Activated effector memory CD4-positive, alpha-beta T cell treated with anti-CD3 and anti-CD28 coated beads, Interleukin-2, amount 50 U/mL, for 16 hours (primary cell): ENCODE measurements at regions not wholly inside any gene's neighbourhood (a gene's known extent, or its start where the extent isn't known, plus 50 kb on each side); places are given as distances from the start of the nearest gene placed in this dataset.

ENCODE experiments used
- DNase-seq: peaks from one replicate; pipeline ENCODE4 v3.0.0-alpha.2; 2020

DNA sequence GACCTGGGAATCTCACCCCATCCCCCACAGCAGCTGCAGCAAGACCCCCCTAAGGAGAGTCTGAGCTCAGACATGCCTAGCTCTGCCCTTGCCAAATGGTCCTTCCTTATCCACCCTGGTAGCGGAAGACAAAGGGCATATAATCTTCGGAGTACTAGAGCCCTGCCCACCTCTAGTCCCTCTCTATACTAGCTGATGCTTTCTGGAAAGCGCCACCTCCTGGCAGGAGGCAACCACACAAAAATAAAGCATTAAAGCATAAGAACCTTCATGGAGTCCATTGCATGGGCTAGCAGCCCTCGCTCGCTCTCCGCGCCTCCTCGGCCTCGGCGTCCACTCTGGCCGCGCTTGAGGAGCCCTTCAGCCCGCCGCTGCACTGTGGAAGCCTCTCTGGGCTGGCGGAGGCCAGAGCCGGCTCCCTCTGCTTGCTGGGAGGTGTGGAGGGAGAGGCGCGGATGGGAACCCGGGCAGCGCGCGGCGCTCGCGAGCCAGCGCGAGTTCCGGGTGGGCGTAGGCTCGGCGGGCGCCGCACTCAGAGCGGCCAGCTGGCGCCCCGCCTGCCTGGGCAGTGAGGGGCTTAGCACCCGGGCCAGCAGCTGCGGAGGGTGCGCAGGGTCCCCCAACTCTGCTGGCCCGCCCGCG lies 941.2 kb downstream of the SUCLG1 start:
- DNase-seq: no peak

DNA sequence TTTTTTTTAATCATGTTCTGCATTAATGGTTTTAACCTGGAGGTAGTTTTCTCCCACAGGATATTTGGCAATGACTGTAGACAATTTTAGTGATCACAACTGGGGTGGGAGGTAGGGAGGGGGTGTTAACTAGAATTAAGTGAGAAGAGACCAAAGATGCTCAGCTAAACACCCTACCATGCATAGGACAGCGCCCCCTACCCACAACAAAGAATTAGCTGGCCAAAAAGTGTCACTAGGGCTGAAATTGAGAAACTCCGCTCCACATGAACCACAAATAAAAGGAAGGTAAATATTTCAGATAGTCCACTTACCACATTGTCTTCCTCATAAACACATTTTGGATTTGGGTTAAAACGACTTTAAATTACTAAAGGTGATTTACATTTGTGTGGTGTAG lies 942.6 kb downstream of the SUCLG1 start:
- no peak for DNase-seq

DNA sequence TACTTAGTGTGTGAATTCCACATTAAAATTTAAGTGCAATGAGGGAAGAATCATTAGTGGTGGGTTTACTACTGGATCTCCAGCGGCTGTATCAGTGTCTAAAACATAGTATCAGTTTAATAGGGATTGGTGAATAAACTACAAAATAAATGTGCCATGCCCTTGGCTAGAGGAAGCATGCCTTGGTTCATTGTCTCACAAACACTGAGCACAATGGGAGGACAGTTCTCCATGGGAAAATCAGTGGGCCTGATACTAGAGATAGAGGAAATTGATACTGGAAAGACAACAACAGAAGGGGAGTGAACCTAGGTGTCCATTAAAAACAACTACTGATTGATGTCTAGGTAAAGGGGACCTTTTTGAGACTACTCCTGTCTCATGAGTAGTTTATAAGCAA lies 971.6 kb downstream of the SUCLG1 start:
- no peak for DNase-seq

DNA sequence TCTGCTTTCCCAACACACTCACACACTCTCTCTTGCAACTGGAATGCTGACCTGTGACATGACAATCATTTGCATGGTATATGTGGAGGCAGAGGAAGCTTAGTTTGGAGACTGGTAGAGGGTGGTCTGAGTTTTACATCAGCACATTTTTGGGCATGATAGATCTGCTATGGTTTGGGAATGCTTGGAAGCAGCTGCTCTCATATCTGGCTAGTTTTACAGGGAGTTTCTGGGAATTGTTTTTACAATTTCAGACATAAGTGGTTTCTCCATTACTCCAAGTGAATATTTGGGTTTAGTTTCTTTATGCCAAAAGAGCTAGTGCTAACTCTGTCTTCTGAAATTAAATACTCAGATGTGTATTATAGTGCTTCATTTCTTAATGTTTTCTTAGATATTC lies 977.6 kb downstream of the SUCLG1 start:
- DNase-seq: no peak

DNA sequence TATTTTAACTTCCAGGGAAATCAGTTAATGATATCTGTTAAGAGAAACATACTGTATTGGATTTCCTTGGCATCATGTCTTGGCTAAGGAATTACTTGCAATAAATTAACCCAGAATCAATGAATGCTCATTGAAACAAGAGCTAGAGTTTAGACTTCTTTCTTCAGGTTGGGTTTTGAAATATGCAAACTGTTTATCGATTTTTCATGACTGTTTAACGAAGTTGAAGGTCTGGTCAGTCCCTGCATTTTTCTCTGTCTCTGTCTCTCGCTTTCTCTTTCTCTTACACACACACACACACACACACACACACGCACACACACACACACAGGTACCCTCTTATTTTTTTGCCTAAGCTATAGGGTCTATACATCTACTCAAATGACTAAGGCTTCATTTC lies 981.0 kb downstream of the SUCLG1 start:
- no peak for DNase-seq

DNA sequence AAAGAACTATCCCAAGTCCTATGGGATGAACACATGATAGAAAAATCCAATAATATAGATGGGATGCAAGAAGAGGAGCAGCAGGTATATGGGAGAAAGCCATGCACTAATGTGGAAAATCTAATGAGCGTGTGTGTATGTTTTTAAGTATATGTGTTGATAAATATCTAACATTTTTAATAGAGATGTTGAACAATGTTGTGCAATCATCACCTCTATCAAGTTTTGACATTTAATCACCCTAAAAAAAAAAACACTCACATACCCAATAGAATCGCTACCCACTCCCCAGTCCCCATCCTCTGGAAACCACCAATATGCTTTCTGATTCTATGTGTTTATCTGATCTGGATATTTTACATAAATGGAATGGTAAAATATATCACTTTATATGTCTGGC lies 983.7 kb downstream of the SUCLG1 start:
- no peak for DNase-seq

DNA sequence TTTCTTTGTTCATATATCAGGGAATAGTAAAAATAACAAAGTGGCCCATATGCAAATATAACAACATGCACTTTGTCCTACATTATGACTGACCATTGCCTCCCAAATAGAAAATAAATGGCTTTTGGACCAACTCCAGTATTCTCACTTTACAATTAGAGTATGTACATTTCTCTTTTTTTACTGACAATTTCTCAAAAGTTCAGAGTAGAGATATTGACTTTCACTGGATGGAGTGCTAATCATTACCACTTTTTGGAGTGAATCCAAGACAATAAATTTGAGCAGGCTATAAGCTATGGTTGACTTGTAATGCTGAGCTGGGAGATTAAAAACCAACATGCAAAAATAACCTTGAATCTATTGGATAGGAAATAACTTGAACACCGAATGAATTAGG lies 987.4 kb downstream of the SUCLG1 start:
- DNase-seq: no peak

DNA sequence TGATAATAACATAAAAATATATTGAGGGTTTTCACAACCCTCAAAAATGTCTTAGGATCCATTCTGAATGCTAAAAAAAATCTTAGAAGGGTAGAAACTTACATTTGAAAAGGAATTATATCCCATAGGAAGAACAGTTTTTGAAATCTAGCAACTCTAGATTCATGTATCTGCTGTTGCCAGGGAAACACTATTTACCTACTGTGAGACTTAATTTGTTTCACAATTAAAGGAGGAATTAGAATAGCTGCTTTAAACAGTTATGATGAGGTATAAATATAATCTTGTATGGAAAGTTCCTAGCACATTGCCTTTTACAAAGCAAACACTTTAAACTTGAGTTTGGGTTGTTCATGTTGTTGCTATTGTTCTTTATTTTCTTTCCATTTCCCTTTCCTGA lies 988.2 kb downstream of the SUCLG1 start:
- DNase-seq: no peak

DNA sequence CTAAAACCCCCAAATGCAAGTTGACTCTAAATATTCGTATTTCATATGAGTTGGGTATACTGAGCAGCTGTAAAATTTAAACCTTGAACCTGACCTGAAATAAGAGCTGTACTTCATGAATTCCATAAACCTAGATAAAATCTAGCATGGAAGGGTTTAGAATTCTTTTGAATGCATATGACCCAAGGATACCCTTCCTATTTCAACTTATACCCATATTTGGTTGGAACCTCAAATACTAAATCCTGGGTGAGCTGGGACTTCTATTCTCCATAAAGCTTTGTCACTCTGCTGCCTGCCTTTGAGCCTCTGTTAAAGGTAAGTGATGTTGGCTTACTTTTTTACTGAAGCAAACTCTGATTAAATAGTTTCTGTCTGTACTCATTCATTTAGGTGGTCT lies 994.6 kb downstream of the SUCLG1 start:
- DNase-seq: no peak

DNA sequence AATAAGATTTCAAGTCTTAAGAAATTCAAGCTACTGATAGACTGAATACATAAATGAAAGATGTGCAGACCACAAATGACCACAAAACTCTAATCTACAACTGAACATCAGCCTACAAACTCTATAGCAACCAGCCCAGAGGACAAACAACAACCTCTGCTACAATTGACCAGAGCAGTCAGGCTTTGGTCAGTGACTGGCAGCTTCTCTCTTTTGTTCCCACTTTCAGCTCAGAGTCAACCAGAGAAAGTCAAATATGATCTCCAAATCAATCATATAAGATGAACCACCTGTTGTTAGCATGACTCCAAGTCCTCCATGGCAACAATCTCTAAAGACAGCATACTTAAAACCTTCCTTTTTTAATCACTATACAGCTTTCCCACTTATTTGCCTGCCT lies 996.2 kb downstream of the SUCLG1 start:
- no peak for DNase-seq

DNA sequence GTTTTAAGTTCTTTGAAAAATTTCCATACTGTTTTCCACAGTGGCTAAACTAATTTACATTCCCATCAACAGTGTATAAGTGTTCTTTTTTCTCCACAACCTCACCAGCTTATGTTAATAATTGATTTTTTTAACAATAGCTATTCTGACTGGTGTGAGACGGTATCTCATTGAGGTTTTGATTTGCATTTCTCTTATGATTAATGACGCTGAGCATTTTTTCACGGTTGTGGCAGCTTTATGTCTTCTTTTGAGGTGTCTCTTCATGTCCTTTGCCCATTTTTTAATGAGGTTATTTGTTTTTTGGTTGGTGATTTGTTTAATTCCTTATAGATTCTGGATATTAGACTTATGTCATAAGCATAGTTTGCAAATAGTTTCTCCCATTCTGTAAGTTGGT lies 997.9 kb downstream of the SUCLG1 start:
- no peak for DNase-seq

DNA sequence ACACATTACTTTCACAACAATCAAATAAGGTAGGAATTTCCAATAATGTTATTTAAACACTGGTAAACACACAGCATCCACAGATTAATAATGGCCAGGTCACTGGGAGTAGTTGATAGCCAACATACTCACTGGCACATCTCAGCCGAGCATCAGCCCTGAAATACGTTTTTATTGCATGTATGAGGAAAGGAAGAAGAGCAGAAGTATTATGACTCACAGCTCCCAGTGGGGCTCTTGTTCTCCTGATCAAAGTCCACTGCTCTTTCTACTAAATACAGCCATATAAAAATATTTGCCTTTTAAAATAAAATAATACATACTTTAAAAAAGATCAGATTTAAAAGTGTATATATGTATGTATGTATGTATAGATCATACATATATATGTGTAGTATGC lies 999.6 kb downstream of the SUCLG1 start:
- DNase-seq: no peak

DNA sequence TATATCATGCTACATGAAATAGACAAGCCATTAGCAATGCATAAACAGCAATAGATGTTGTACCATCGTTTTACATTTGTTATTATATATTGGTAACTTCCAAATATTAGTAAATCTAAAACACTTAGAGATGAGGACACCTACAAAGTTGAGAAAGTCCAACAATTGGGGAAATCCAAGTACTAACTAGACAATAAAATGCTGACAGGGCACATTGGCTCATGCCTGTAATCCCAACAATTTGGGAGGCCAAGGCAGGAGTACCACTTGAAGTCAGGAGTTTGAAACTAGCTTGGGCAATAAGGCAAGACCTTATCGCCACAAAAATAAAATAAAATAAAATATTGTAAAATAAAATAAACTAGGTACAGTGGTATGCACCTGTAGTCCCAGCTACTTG lies 1023.1 kb downstream of the SUCLG1 start:
- DNase-seq: no peak

DNA sequence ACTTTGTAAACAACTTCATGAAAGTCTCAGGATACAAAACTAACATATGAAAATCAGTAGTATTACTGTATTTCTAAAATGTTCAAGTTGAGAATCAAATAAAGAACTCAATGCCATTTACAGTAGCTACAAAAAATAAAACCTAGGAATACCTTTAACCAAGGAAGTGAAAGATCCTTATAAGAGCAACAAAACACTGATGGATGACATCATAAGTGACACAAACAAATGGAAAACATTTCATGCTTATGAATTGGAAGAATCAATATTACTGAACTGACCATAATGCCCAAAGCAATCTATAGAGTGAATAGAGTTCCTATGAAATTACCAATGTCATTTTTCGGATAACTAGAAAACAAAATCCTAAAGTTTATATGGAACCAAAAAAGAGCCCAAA lies 1038.1 kb downstream of the SUCLG1 start:
- no peak for DNase-seq

DNA sequence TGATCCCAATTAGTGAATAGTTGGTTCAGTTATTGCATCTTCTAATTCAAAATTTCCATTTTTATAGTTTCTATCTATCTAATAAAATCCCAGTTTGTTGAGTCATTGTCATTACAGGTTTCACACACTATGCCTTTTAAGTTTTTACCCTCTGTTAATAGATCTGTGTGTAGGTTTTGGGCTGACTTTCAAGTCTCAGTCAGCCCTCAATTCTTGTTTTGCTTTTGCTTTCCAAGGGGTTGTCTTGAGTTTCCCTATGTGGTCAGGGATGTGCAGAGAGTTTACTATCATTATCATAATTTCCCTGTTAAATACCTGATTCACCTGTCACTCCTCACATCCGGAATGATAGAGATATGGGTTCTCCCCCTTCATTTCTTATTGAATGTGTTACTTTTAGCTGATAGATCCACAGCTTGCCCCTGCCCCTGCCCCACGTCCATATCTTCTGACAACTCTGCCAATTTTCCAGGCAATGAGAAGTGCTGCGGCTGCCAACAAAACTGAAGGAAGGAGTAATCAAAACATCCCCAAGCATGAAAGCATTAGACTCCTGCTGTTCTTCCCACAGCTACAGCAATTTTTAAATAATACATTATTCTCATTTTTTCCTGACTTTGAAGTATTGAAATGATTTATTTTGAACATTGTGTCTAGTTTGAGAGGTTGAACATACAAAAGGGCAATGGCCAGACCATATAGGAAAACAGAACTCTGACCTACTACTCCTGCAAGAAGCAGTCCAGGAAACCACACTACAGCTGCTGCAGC lies 1064.8 kb downstream of the SUCLG1 start:
- DNase-seq: no peak

DNA sequence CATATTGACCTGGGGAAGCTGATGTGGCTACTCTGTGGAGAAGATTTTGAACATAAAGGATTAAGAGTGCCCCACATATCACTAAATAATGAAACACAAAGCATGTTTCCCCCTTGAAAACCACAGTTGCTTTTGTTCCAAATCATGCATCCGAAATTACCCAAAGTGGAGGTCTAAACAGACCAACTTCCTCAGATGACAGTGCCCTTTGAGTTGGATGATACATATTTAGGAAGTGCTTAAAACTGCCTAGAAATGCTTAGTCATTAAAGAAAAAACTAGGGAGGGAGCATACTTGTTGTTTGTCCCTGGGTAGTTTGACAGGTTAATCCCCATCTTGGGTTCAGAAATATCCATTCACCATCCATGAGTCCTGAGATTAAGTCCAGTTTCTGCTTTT lies 1070.3 kb downstream of the SUCLG1 start:
- no peak for DNase-seq

DNA sequence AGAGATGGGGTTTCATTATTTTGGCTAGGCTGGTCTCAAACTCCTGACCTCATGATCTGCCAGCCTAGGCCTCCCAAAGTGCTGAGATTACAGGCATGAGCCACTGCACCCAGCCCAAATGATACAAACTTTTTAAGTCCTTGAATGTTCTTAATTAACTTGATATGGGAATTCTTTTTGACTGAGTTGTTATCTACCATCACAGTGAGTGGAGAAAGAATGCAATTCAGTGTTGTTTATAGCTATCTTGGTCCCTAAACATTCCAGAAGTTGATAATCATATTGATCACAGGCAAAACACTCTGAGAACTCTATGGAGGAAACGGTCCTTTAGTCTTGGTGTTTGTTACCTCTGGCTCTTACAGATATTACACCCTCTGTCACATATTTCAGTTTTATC lies 1072.5 kb downstream of the SUCLG1 start:
- DNase-seq: no peak

DNA sequence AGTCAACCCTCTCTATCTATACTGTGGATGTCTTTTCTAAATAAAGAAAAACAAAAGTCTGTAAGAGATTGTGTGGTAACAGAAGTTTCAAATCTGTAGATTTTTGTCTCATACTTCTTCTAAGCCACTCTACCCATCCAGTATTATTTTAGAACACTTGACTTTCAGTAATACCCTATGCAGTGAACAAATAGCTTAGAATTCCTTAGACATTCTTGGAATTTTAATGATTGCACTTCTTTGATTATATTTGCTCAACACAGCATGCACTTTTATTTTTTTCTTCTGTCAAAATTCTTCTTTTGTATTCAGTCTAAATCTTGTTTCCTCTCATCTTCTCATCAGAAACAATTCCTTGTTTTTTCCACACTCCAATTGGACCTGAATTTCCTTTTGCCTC lies 1080.2 kb downstream of the SUCLG1 start:
- no peak for DNase-seq

DNA sequence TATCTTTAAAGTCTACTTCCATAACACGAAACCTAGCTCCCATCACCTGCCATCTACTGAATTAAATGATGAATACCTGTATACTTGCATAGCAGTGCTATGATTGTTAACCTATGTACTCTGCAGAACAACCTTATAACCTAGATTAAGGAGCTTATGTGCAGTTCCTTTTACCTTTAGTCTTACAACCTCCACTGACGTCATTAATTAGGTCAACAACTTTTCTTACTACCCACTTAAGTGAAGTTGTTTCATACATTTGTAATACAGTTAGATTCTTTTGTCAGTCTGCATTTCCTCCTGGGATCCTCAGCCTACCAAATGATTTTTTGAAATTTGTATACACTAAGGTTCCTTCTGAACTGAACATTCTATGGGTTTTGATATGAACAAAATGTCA lies 1082.3 kb downstream of the SUCLG1 start:
- no peak for DNase-seq

DNA sequence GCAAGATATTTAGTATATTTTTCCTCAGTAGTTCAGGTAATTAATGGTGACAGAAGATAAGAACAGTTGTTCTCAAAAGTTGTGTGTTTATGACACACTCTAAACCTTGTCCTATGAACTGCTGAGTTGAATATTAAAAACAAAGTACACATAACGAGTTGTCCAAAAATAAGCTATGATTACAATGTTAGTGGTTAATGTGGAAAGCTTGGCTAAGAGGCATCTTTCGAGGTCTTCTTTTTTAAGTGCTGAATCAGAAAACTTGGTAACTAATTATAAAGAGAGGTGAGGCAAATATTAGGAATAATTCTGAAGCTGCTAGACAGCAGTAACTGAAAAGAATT lies 1088.7 kb downstream of the SUCLG1 start:
- no peak for DNase-seq

DNA sequence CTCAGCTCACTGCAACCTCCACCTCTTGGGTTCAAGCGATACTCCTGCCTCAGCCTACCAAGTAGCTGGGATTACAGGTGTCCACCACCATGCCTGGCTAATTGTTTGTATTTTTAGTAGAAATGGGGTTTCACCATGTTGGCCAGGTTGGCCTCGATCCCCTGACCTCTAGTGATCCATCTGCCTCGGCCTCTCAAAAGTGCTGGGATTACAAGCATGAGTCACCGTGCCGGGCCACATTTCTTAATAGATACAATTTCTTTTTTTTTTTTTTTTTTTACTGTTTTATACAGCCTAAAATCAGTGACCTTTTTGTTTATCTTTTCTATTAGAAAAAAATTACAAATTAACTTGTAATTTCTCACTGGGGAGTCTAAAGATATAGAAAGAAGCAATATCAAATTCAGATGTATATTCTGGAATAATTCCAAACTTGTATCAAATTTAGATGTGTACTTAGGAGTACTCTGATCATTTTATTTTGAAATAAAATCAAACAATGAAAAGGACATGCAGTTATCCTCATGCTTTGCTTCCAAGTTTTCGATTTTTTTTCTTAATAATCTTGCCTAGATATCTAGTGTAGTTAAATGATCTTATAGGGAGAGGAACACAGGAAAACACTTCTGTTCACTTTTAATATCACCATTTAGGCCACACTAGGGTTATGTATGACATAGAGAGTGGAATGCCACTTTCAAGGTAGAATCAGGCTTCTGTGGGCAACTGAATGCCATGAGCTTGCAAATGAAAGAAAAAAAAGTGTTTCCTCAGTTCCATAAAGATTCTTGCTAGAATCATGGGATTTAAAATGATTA lies 1089.3 kb downstream of the SUCLG1 start:
- no peak for DNase-seq

DNA sequence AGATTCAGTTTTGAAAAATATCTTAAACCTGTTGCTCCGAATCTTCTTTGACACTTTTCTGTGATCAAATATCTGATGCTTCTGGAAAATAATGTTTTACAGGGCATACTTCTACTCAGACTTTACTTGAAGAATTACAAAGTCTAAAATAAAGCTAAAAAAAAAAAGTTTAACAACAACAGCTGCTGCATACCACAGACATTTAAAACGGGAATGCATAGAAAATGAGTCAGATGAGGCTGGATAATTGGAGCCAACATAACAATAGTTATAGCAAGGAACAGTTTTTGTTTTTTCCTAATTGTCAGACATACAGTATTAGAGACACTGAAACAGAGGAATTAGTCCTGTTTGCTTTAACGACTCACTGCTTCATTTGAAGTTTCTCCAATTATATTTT lies 1090.2 kb downstream of the SUCLG1 start:
- DNase-seq: no peak

DNA sequence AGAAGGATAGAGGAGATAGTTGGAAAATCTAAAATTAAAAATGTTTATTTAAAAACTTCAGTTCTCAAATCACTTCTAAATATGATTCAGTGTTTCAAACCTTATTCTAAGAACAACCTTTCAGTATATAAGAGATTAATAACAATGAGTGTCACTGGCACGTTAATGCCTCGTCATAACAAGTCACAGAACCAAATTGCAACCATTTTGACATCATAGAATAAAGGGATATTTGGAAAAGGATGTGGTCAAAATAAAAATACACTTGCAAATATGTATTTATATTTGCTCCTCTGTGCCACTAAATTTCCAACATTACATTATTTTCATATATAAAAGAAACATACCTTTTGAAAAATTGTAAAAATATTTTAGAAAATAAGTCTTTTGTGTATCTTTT lies 1090.6 kb downstream of the SUCLG1 start:
- DNase-seq: no peak

DNA sequence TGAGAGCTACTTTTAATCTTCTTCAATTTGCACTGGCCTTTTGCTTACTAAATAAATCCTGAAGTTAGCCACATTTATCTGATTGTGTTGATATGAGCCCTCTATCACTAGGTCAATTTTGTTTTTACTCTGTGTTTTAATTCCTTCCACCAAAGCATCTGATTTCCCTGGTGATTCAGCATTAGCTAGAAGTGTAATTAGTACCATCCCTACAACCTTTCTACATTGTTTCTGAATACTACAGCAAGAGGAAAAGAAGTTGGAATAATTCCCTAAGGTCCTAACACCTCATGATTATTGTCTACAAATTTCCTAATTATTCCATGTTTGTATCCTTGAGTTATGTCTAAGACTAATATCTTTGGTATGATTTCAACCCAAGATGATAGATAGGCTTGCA lies 1093.6 kb downstream of the SUCLG1 start:
- DNase-seq: no peak
